ENCODE measurements at regions not wholly inside any gene's neighbourhood (a gene's known extent, or its start where the extent isn't known, plus 50 kb on each side); places are given as distances from the start of the nearest gene placed in this dataset.

GRCh38 chr12:89863968-89864367 lies 155.3 kb upstream of the ATP2B1 start:
- H2AFZ ChIP-seq (ENCODE audit: low read length) = no peak overlapping the region
- H4K5ac ChIP-seq (ENCODE audit: insufficient read length, low read depth, low read length) = no peak overlapping the region
- no peak overlapping the region for H2BK20ac ChIP-seq (ENCODE audit: low read depth, low read length, poor library complexity, severe bottlenecking)
- H3T11ph ChIP-seq (ENCODE audit: low read length) = no peak overlapping the region
- no peaks in the 10 kb centered on the region for H3K23me2 ChIP-seq (ENCODE audit: insufficient read length, low read depth, low read length, poor library complexity, severe bottlenecking)
- no peaks in the 10 kb centered on the region for H3K79me1 ChIP-seq (ENCODE audit: insufficient read depth, low read depth, low read length, poor library complexity, severe bottlenecking)
- H3K9ac ChIP-seq (ENCODE audit: extremely low read depth, insufficient read length, low read length) = no peak overlapping the region
- H3K4me1 Mint-ChIP-seq = peaks cover 17 to 24% of the 10 kb centered on the region in 2 experiments
- H4K20me1 ChIP-seq (ENCODE audit: control insufficient read depth, insufficient read depth, insufficient read length) = no peaks in the 10 kb centered on the region
- no peak overlapping the region for H2BK5ac ChIP-seq (ENCODE audit: insufficient read length, low read length)
- no peak overlapping the region for H3K14ac ChIP-seq (ENCODE audit: insufficient read depth, low read length)
- H2BK12ac ChIP-seq (ENCODE audit: insufficient read length, low read depth, low read length) = no peak overlapping the region
- H3K27ac ChIP-seq (ENCODE audit: insufficient read length, low read depth, low read length) = no peak overlapping the region
- no peak overlapping the region for H3K4ac ChIP-seq (ENCODE audit: low read depth, low read length)
- no peak overlapping the region for H3K18ac ChIP-seq (ENCODE audit: insufficient read length, low read depth, low read length)
- H2AK5ac ChIP-seq (ENCODE audit: insufficient read length, low read length) = no peak overlapping the region
- H3K9me3 Mint-ChIP-seq = peaks cover 3 to 7% of the 10 kb centered on the region in 2 experiments; a peak in 4 of 5 replicates
- DNase-seq = no peak
- no peak overlapping the region for H3K4me2 ChIP-seq (ENCODE audit: insufficient read depth, insufficient read length, low read length)
- H3K27ac Mint-ChIP-seq = no peak overlapping the region
- no peak overlapping the region for H2BK15ac ChIP-seq (ENCODE audit: low read depth, low read length)
- no peaks in the 10 kb centered on the region for H3K79me2 ChIP-seq (ENCODE audit: insufficient read depth, low read length)
- H4K8ac ChIP-seq (replicated peaks; ENCODE audit: insufficient read length, low read depth, low read length) = no peak overlapping the region
- no peak for TF ChIP-seq CTCF (conservative IDR thresholded peaks at IDR 0.05)
- H3K56ac ChIP-seq (ENCODE audit: insufficient read length, low read depth, low read length) = no peak overlapping the region
- no peak overlapping the region for H2BK120ac ChIP-seq (ENCODE audit: low read depth, low read length, poor library complexity, severe bottlenecking)
- H3K36me3 Mint-ChIP-seq (ENCODE audit: insufficient read depth in 1 of 3, low read depth in 3 of 3) = peaks cover 0 to 6% (median 0%) of the 10 kb centered on the region in 3 experiments; a peak in 3 of 7 replicates
- no peak overlapping the region for H3K23ac ChIP-seq (ENCODE audit: insufficient read length, low read depth, low read length)
- peaks cover 14% of the 10 kb centered on the region for H3K27me3 Mint-ChIP-seq (ENCODE audit: low read depth)
- no peaks in the 10 kb centered on the region for H3K9me3 ChIP-seq (ENCODE audit: control insufficient read depth, low read depth, low read length)
- no peak overlapping the region for H3K4me3 Mint-ChIP-seq
- H3K27me3 ChIP-seq (ENCODE audit: insufficient read depth, low read length) = peaks cover 11% of the 10 kb centered on the region; the same call in 1 of the 2 replicates
- no peak overlapping the region for H4K91ac ChIP-seq (ENCODE audit: insufficient read length, low read depth, low read length)
- H3K4me1 ChIP-seq (ENCODE audit: insufficient read depth, low read length) = no peaks in the 10 kb centered on the region

Data from H9 (cell line).